Fibroblast of pulmonary artery (primary cell): ENCODE measurements at regions not wholly inside any gene's neighbourhood (a gene's known extent, or its start where the extent isn't known, plus 50 kb on each side); places are given as distances from the start of the nearest gene placed in this dataset.

ENCODE experiments used
- DNase-seq: peaks from one replicate; pipeline ENCODE4 v3.0.0-alpha.2; 2010; ENCODE audit warnings: low read depth
- H3K4me3 ChIP-seq: replicated peaks from 2 replicates; pipeline ENCODE4 v1.5.1; 2011; ENCODE audit warnings: low read depth, mild to moderate bottlenecking, control low read depth, low read length, moderate library complexity
- TF ChIP-seq, protein P1 (sequence below): IDR thresholded peaks from 2 replicates; pipeline ENCODE4 v1.5.1; 2011; ENCODE audit warnings: mild to moderate bottlenecking, control low read depth, low read length, inconsistent platforms; ENCODE audit errors: missing control alignments

DNA sequence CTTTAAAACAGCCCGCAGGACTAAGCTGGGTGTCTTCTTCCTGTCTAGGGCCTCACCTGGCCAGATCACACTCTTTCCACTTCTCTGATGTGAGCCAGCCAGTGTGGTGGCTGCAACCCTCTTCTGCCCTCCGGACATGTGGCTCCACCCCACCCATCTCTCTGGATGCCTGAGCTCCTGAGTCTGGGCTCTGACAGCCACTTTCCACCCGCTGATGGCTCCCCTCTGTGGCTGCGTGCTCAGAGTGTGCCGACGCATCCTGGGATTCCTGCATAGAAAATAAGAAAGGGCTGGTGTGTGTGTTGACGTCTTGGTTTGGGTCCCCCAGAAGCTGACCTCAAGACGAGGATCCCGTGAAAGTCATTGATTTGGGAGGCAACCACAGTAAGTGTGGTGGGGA is 181.6 kb downstream of the URI1 start:
- TF ChIP-seq, protein P1, sequence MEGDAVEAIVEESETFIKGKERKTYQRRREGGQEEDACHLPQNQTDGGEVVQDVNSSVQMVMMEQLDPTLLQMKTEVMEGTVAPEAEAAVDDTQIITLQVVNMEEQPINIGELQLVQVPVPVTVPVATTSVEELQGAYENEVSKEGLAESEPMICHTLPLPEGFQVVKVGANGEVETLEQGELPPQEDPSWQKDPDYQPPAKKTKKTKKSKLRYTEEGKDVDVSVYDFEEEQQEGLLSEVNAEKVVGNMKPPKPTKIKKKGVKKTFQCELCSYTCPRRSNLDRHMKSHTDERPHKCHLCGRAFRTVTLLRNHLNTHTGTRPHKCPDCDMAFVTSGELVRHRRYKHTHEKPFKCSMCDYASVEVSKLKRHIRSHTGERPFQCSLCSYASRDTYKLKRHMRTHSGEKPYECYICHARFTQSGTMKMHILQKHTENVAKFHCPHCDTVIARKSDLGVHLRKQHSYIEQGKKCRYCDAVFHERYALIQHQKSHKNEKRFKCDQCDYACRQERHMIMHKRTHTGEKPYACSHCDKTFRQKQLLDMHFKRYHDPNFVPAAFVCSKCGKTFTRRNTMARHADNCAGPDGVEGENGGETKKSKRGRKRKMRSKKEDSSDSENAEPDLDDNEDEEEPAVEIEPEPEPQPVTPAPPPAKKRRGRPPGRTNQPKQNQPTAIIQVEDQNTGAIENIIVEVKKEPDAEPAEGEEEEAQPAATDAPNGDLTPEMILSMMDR = no peak
- DNase-seq = no peak
- no peak overlapping the region for H3K4me3 ChIP-seq

DNA sequence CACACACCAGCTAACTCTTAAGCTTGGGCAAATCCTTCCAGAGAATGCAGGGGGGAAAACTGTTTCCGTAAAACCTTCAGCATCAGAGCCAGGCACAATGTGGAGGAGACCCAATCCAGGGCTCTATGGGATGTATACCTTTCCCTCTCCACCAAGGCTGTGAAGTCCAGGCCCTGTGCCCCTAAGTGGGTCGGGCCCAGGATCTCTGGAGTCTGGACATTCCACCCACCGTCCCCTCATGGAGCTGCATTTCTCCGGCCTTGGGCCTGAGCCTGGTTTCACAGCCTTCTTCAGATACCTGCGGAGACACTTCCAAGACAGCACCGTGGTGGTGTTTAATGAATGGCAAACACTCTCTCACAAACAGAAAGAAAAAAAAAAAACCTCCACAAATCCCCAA is 186.2 kb downstream of the URI1 start:
- no peak overlapping the region for H3K4me3 ChIP-seq
- no peak for DNase-seq
- TF ChIP-seq, protein P1 = no peak

- TF ChIP-seq, protein P1 = no peak
- no peak overlapping the region for H3K4me3 ChIP-seq
These were observed 188.5 kb downstream of the URI1 start for GRCh38 chr19:30130356-30131122.

GRCh38 chr19:30131246-30131645 is 189.2 kb downstream of the URI1 start:
- no peak for DNase-seq
- TF ChIP-seq, protein P1 = no peak
- no peak overlapping the region for H3K4me3 ChIP-seq

More at GRCh38 chr19:30130356-30131122, 188.5 kb downstream of the URI1 start:
- DNase-seq = no peak

- no peak for DNase-seq
- TF ChIP-seq, protein P1 = no peak
- no peak overlapping the region for H3K4me3 ChIP-seq
These were observed 189.8 kb downstream of the URI1 start for GRCh38 chr19:30131722-30132291.

DNA sequence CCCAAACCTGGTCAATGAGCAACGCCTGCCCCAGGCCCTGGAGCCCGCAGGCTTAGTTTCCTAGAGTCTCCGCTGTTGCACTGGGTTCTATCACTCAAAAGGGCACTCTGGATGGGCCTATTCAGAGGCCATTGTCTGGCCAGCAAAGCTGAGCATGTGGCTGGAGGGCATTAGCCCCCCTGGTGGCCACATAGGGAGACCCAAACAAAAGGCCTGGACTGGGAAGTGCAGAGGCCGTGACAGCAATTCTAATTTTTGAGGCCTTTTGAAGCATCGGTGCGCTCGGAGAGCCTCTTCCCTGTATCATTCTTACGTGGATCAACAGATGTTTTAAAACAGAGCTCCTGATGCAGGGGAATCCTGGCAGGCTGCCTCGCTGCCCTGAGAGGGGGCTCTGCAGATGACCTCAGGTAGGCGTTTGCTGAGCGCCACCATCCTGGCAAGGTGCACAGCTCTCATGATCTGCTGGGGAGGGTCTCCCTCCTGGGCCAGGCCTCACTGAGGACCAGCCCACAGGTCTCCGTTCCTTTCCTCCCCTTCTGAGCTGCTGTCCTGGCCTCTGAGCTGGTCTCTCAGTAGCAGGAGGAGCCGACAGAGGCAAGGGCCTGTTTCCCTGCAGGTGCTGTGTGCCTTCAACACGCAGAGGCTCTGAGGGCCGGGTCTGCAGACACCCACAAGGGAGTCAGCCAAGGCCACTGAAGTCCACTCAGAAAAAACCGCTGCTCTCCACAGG is 190.5 kb downstream of the URI1 start:
- no peak for DNase-seq
- TF ChIP-seq, protein P1 = no peak
- H3K4me3 ChIP-seq = no peak overlapping the region
